ENCODE measurements at regions not wholly inside any gene's neighbourhood (a gene's known extent, or its start where the extent isn't known, plus 50 kb on each side); places are given as distances from the start of the nearest gene placed in this dataset.

GRCh38 chr2:59920961-59921360, 632.5 kb downstream of the BCL11A start:
- Histone ChIP-seq H3K36me3 (ENCODE audit: control insufficient read depth, insufficient read depth, low read length) (no peaks in the 10 kb centered on the region), H3K4me3 (ENCODE audit: low read depth, low read length) (no peak overlapping the region), H3K27me3 (ENCODE audit: control insufficient read depth, insufficient read depth, low read length) (no peaks in the 10 kb centered on the region)
- ChIA-PET CTCF (no interaction called here), POLR2A (no interaction called here)
- DNase-seq (ENCODE audit: low read depth), result no peak
- TF ChIP-seq CTCF (IDR thresholded peaks at IDR 0.05; ENCODE audit: insufficient read depth, low read depth, low read length), result no peak

GRCh38 chr2:59920307-59920706, 633.1 kb downstream of the BCL11A start:
- POLR2A ChIA-PET, result no interaction called here
- Histone ChIP-seq H3K36me3 (ENCODE audit: control insufficient read depth, insufficient read depth, low read length) (no peaks in the 10 kb centered on the region), H3K4me3 (ENCODE audit: low read depth, low read length) (no peak overlapping the region), H3K27me3 (ENCODE audit: control insufficient read depth, insufficient read depth, low read length) (no peaks in the 10 kb centered on the region)
- CTCF ChIA-PET, result no interaction called here
- TF ChIP-seq CTCF (IDR thresholded peaks at IDR 0.05; ENCODE audit: insufficient read depth, low read depth, low read length), result no peak
- no peak for DNase-seq (ENCODE audit: low read depth)

GRCh38 chr2:59919579-59919978, 633.9 kb downstream of the BCL11A start:
- DNase-seq (ENCODE audit: low read depth), result no peak
- POLR2A ChIA-PET, result no interaction called here
- TF ChIP-seq CTCF (IDR thresholded peaks at IDR 0.05; ENCODE audit: insufficient read depth, low read depth, low read length), result no peak
- CTCF ChIA-PET, result no interaction called here
- Histone ChIP-seq H3K4me3 (ENCODE audit: low read depth, low read length) (no peak overlapping the region), H3K27me3 (ENCODE audit: control insufficient read depth, insufficient read depth, low read length) (no peaks in the 10 kb centered on the region), H3K36me3 (ENCODE audit: control insufficient read depth, insufficient read depth, low read length) (no peaks in the 10 kb centered on the region)

- ChIA-PET POLR2A (no interaction called here), CTCF (interaction anchor here (0.6 kb wide), 1 partner anchor 638 kb away, joined by 3 read pairs; no protein-coding TSS in a partner anchor)
Observed at GRCh38 chr2:59912042-59912441, 641.4 kb downstream of the BCL11A start.

GRCh38 chr2:59910166-59910565, 643.3 kb downstream of the BCL11A start:
- Histone ChIP-seq H3K36me3 (ENCODE audit: control insufficient read depth, insufficient read depth, low read length) (no peaks in the 10 kb centered on the region), H3K4me3 (ENCODE audit: low read depth, low read length) (no peak overlapping the region), H3K27me3 (ENCODE audit: control insufficient read depth, insufficient read depth, low read length) (no peaks in the 10 kb centered on the region)
- no peak for TF ChIP-seq CTCF (IDR thresholded peaks at IDR 0.05; ENCODE audit: insufficient read depth, low read depth, low read length)
- ChIA-PET CTCF (interaction anchor here (0.7 kb wide), 1 partner anchor 655 kb away, joined by 3 read pairs; no protein-coding TSS in a partner anchor), POLR2A (no interaction called here)
- no peak for DNase-seq (ENCODE audit: low read depth)

More at GRCh38 chr2:59912042-59912441, 641.4 kb downstream of the BCL11A start:
- Histone ChIP-seq H3K4me3 (ENCODE audit: low read depth, low read length) (no peak overlapping the region), H3K27me3 (ENCODE audit: control insufficient read depth, insufficient read depth, low read length) (no peaks in the 10 kb centered on the region), H3K36me3 (ENCODE audit: control insufficient read depth, insufficient read depth, low read length) (no peaks in the 10 kb centered on the region)
- no peak for TF ChIP-seq CTCF (IDR thresholded peaks at IDR 0.05; ENCODE audit: insufficient read depth, low read depth, low read length)
- no peak for DNase-seq (ENCODE audit: low read depth)
